Vagina (tissue), 2 donors: ENCODE measurements at regions not wholly inside any gene's neighbourhood (a gene's known extent, or its start where the extent isn't known, plus 50 kb on each side); places are given as distances from the start of the nearest gene placed in this dataset.

ENCODE experiments used
- DNase-seq, 2 donors: peaks; one replicate each; pipeline ENCODE4 v3.0.0-alpha.2; 2017; ENCODE audit errors: extremely low spot score in 2 of 2
- H3K27ac ChIP-seq: fragments of 200-600 bp; sonication (generic); one replicate; pipeline ENCODE4 v1.5.1; 2019
- H3K27me3 ChIP-seq: fragments of 200-600 bp; sonication (generic); one replicate; pipeline ENCODE4 v1.5.1; 2019
- H3K36me3 ChIP-seq, 2 donors: fragments of 200-600 bp; sonication (generic); one replicate each; pipeline ENCODE4 v1.5.1; 2017 to 2019
- H3K4me1 ChIP-seq: fragments of 200-600 bp; sonication (generic); one replicate; pipeline ENCODE4 v1.5.1; 2019
- H3K4me3 ChIP-seq, 2 donors: fragments of 200-600 bp; sonication (generic); 1 replicate in 1 of 2; 2 replicates in 1 of 2; pipeline ENCODE4 v1.5.1; 2016 to 2019
- H3K9me3 ChIP-seq: fragments of 200-600 bp; sonication (generic); one replicate; pipeline ENCODE4 v1.5.1; 2019
- POLR2A ChIP-seq, 2 donors: fragments of 450-650 bp; IDR thresholded peaks; one replicate each; pipeline ENCODE4 v1.6.1; 2017; ENCODE audit warnings: antibody characterized with exemption in 2 of 2, mild to moderate bottlenecking in 2 of 2, moderate library complexity in 2 of 2
- POLR2AphosphoS5 ChIP-seq, 2 donors: sonication (generic); formaldehyde crosslinking; IDR thresholded peaks; one replicate each; pipeline ENCODE4 v1.9.0; 2017; ENCODE audit warnings: antibody characterized with exemption in 2 of 2, mild to moderate bottlenecking in 2 of 2, low read depth in 1 of 2; ENCODE audit not compliant: insufficient read depth in 1 of 2
- intact Hi-C: fragments of 100-400 bp; cut with DNase I; formaldehyde crosslinking; loops from one replicate; pipeline ENCODE4 v1.15.1; 2023
- TF ChIP-seq, protein P1 (sequence below), 3 experiments: fragments of 450-650 bp in 2 of 3; fragments of 200-600 bp in 1 of 3; sonication (generic) in 1 of 3; IDR thresholded peaks; one replicate each; pipeline ENCODE4 v1.5.1; 2017 to 2019; ENCODE audit warnings: antibody characterized with exemption in 3 of 3, mild to moderate bottlenecking in 2 of 3, moderate library complexity in 2 of 3

DNA sequence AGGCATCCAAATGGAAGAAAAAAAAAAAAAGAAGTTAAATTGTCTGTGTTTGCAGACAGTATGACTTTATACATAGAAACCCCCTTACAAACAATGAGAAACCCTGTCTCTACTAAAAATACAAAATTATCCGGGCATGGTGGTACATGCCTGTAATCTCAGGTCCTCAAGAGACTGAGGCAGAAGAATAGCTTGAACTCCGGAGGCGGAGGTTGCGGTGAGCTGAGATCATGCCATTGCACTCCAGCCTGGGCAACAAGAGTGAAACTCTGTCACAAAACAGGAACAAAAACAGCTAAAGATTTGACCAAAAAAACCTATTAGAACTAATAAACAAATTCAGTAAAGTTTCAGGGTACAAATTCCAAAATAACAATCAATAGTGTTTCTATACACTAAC is 385.8 kb upstream of the GRM3 start:
- intact Hi-C loops = no loop called here
- H3K9me3 ChIP-seq = no peaks in the 10 kb centered on the region
- H3K4me1 ChIP-seq = no peaks in the 10 kb centered on the region
- H3K36me3 ChIP-seq = no peaks in the 10 kb centered on the region
- H3K27ac ChIP-seq = no peak overlapping the region
- no peak for DNase-seq
- no peak for TF ChIP-seq POLR2AphosphoS5 (IDR thresholded peaks at IDR 0.05; ENCODE audit: insufficient read depth in 1 of 2, low read depth in 1 of 2)
- TF ChIP-seq, protein P1, sequence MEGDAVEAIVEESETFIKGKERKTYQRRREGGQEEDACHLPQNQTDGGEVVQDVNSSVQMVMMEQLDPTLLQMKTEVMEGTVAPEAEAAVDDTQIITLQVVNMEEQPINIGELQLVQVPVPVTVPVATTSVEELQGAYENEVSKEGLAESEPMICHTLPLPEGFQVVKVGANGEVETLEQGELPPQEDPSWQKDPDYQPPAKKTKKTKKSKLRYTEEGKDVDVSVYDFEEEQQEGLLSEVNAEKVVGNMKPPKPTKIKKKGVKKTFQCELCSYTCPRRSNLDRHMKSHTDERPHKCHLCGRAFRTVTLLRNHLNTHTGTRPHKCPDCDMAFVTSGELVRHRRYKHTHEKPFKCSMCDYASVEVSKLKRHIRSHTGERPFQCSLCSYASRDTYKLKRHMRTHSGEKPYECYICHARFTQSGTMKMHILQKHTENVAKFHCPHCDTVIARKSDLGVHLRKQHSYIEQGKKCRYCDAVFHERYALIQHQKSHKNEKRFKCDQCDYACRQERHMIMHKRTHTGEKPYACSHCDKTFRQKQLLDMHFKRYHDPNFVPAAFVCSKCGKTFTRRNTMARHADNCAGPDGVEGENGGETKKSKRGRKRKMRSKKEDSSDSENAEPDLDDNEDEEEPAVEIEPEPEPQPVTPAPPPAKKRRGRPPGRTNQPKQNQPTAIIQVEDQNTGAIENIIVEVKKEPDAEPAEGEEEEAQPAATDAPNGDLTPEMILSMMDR (IDR thresholded peaks at IDR 0.05) = no peak
- TF ChIP-seq POLR2A (IDR thresholded peaks at IDR 0.05) = no peak
- H3K27me3 ChIP-seq = no peaks in the 10 kb centered on the region
- H3K4me3 ChIP-seq = no peak overlapping the region

DNA sequence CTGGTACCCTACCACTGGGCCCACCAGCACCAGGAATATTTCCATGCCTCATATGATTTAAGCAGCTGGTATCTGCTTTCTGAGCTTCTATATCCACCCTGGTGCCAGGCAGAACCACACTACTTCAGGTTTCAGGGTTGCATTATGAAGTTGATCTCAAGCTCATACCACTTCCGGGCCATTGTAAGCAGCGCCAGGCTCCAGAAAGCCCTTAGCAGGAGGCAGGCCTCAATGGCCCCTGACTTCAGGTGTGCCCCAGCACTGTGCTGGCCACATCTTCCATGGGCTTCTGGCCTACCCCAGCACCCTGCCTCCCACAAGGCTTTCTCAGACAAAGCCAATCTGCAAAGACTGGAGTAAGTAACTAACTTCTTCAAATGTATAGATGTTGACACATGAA is 391.3 kb upstream of the GRM3 start:
- Histone ChIP-seq H3K4me3 (no peak overlapping the region), H3K27me3 (no peaks in the 10 kb centered on the region), H3K36me3 (no peaks in the 10 kb centered on the region), H3K9me3 (no peaks in the 10 kb centered on the region), H3K27ac (no peak overlapping the region), H3K4me1 (no peaks in the 10 kb centered on the region)
- DNase-seq = no peak
- no peak for TF ChIP-seq POLR2A (IDR thresholded peaks at IDR 0.05)
- TF ChIP-seq, protein P1 (IDR thresholded peaks at IDR 0.05) = no peak
- no peak for TF ChIP-seq POLR2AphosphoS5 (IDR thresholded peaks at IDR 0.05; ENCODE audit: insufficient read depth in 1 of 2, low read depth in 1 of 2)
- intact Hi-C loops = no loop called here

DNA sequence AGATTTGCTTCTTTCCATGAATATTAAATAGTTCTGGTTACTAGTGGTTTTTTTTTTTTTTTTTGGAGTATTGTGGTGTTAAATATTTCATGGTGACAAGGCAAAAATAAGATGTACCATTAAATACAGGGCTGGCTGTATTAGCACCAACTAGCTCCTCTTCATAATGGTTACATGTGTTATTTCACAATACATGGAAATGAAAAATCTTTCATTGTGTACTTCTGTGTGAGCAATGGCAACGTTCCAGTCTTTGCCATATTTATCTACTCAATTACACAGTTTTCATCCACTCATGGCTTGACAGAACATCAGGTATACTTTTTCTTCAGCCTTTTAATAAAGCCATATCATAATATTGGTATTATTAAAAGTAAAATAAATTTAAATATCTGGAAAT is 394.7 kb upstream of the GRM3 start:
- no peak overlapping the region for H3K27ac ChIP-seq
- no peaks in the 10 kb centered on the region for H3K27me3 ChIP-seq
- no peak for DNase-seq
- no peaks in the 10 kb centered on the region for H3K4me1 ChIP-seq
- no peaks in the 10 kb centered on the region for H3K36me3 ChIP-seq
- no peaks in the 10 kb centered on the region for H3K9me3 ChIP-seq
- TF ChIP-seq, protein P1 (IDR thresholded peaks at IDR 0.05) = no peak
- TF ChIP-seq POLR2A (IDR thresholded peaks at IDR 0.05) (no peak), POLR2AphosphoS5 (IDR thresholded peaks at IDR 0.05; ENCODE audit: insufficient read depth in 1 of 2, low read depth in 1 of 2) (no peak)
- no peak overlapping the region for H3K4me3 ChIP-seq
- intact Hi-C loops = no loop called here

DNA sequence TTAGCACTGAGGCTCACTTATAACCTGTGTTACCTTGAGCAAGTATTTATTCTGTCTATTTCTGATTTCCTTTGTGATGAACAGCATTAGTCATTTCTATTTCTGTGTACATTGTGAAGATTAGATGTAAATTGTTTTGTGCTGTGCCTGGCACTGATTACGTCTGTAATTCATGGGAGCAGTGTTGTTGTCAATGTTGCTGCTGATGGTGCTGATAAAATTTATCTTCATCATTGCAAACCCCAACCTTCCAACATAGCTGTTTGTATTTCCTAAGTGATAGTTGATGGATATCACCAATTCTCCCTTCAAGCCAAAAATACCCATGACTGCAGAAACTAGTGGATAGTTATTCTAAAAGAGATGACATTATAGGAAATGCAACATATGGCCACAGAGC is 400.5 kb upstream of the GRM3 start:
- H3K27me3 ChIP-seq = no peaks in the 10 kb centered on the region
- intact Hi-C loops = no loop called here
- H3K4me1 ChIP-seq = no peaks in the 10 kb centered on the region
- H3K9me3 ChIP-seq = no peaks in the 10 kb centered on the region
- TF ChIP-seq, protein P1 (IDR thresholded peaks at IDR 0.05) = no peak
- no peak for TF ChIP-seq POLR2AphosphoS5 (IDR thresholded peaks at IDR 0.05; ENCODE audit: insufficient read depth in 1 of 2, low read depth in 1 of 2)
- TF ChIP-seq POLR2A (IDR thresholded peaks at IDR 0.05) = no peak
- H3K36me3 ChIP-seq = no peaks in the 10 kb centered on the region
- DNase-seq = no peak
- H3K4me3 ChIP-seq = no peak overlapping the region
- no peak overlapping the region for H3K27ac ChIP-seq

DNA sequence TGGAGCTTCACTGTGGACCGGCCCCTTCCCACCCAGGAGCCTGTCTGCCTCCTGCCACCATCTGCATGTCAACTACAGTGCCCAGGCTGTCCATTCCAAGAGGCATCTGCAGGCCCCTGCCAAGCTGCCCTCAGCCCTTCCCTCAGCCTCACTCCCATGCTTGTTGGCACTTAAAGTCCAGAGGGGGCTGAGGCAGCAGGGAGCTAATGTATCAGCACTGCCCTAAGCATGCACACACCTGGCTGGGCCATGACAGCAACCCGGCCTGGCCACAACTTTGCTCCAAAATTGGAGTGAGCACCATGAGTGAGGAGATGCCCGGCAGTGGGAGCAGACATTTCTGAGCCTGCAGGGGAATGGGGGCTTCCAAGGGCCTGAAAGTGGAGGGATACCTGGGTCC is 417.5 kb upstream of the GRM3 start:
- Histone ChIP-seq H3K4me3 (no peak overlapping the region), H3K9me3 (no peaks in the 10 kb centered on the region), H3K36me3 (no peaks in the 10 kb centered on the region), H3K27ac (no peak overlapping the region), H3K4me1 (no peaks in the 10 kb centered on the region), H3K27me3 (no peaks in the 10 kb centered on the region)
- TF ChIP-seq, protein P1 (IDR thresholded peaks at IDR 0.05) = no peak
- no peak for TF ChIP-seq POLR2A (IDR thresholded peaks at IDR 0.05)
- intact Hi-C loops = no loop called here
- DNase-seq = no peak
